NCI-H1417 treated with DMSO at 0.1 percent for 48 hours (cell line): ENCODE measurements at regions not wholly inside any gene's neighbourhood (a gene's known extent, or its start where the extent isn't known, plus 50 kb on each side); places are given as distances from the start of the nearest gene placed in this dataset.
"Not testable (repeated sequence)": the region's sequence is repeated elsewhere in the genome, so short reads cannot be mapped to it uniquely, and the experiment has no call there.

Source experiments
- DNase-seq: peaks from one replicate; lab custom pipeline; 2025; lab: John Stamatoyannopoulos, UW

- no peak for DNase-seq
Measured at GRCh38 chr1:115453666-115454065, 115.6 kb upstream of the NGF start.

GRCh38 chr1:115452600-115453329, 114.7 kb upstream of the NGF start:
- DNase-seq: no peak

DNA sequence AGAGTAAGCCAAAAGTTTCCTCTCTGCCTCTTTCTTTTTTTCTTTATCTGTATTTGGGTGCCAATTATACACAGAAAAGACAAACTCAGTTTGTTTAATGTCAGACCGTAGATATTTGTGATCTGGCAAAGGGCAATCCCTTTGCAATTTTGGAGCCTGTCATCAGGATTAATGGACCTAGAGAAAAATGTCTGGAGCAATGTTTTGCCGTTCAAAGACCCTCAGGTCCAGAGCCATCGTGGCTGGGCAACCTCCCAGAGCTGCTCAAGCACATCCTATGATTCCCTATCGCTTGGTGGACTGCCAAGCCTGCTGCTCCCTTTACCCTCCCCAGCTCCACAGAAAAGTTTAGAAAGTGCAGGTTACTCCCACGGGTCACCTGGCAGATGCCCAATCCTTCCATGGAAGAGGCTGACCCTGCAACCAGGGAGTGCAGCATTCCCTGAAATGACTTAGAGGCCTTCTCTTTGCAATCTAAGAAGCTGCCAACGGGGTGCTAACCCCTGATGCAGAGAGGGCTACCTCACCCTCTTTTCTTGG, 112.5 kb upstream of the NGF start:
- no peak for DNase-seq

DNA sequence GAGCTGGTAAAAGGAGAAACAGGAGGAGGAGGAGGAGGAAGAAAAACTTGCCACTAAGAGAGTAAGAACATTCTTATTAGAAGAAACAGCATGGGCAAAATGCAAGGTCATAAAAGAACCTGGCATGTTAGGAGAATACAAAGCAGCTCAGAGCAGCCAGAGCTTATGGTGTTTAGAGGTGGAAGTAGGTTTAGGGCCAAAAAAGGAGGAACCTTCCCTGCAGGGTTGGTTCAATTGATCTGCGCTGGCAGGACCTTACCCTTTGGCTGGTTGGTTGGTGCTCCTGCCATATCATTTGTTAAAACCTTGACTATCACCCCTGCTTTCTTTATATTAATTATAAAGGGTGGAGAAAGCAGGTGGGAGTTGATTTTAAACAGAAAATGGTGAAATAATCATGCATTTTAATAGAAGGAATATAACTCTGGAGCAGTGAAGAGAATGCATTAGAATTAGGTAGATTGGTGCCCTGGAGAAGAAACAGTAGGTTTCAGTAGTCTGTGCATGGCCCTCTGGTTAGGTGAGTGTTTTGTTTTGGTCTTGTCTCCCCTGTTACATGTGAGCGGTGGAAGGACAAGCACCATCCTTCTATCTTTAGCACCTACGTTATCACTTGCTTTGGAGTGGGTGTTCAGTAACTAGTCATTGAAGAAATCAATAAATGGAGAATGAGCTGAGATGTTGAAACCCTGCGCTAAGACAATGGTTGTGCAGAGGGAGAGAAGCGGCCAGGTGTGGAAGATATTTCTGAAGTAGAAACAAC, 110.4 kb upstream of the NGF start:
- no peak for DNase-seq

- DNase-seq: no peak
Measured at GRCh38 chr1:115447672-115448071, 109.6 kb upstream of the NGF start.

- no peak for DNase-seq
Measured at GRCh38 chr1:115445090-115445489, 107.0 kb upstream of the NGF start.

GRCh38 chr1:115440733-115441132, 102.7 kb upstream of the NGF start:
- no peak for DNase-seq

DNA sequence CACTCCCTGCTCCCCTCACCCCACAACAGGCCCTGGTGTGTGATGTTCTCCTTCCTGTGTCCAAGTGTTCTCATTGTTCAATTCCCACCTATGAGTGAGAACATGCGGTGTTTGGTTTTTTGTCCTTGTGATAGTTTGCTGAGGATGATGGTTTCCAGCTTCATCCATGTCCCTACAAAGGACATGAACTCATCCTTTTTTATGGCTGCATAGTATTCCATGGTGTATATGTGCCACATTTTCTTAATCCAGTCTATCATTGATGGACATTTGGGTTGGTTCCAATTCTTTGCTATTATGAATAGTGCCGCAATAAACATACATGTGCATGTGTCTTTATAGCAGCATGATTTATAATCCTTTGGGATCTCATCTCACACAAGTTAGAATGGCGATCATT, 101.5 kb upstream of the NGF start:
- DNase-seq: not testable (repeated sequence)

DNA sequence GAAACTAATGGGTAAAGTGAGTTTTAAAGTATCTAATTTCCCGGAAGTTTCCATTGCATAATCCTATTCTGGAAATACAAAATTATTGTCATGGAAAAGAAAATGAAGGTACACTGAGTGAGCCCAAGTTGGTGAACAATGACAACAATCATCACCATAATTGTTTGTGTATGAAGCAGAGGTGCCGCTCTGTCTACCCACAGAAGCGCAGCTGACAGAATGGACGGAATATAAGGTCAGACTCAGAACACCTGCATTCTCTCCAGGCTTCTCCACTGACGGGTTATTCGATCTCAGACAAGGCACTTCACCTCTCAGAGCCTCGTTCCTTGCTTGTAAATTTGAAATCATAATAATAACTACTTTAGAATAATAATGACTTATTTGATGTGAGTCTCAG, 99.1 kb upstream of the NGF start:
- DNase-seq: peak; percentile 83

DNA sequence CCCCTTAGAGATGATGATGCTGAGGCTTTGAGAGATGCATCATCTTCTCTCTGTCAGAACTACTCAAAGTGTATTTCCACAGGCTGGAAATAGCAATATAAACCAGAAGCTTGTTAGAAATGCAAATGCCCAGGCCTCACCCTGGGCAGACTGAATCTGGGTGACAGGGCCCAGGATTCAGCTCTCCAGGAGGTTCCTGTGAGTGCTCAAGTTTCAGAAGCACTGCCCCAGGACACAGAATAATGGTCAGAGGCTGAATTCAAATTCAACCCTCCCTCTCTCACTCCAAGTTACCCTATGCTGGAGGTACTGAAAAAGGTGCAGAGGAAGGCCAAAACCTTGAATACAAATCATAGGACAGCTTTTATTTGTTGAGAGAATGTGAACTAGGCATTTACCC, 98.5 kb upstream of the NGF start:
- no peak for DNase-seq

DNA sequence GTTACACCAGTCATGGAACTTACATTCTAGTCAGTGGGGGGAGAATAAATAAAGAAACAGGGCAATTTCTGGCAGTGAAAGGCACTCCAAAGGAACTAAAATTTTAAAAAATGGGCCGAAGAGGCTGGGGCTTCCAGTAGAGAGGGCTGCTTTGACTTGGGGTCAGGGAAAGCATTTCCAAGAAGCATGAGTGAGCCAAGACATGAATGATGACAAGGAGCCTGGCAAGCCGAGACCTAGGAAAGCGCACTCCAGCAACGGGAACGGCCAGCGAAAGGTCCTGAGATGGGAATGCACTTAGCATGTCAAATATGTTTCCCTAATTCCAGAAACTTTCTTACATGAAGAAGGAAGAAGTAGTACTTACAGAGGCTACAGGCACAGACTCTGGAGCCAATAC, 95.4 kb upstream of the NGF start:
- DNase-seq: no peak

GRCh38 chr1:115432061-115432460, 94.0 kb upstream of the NGF start:
- no peak for DNase-seq

GRCh38 chr1:115430441-115431158, 92.6 kb upstream of the NGF start:
- no peak for DNase-seq

DNA sequence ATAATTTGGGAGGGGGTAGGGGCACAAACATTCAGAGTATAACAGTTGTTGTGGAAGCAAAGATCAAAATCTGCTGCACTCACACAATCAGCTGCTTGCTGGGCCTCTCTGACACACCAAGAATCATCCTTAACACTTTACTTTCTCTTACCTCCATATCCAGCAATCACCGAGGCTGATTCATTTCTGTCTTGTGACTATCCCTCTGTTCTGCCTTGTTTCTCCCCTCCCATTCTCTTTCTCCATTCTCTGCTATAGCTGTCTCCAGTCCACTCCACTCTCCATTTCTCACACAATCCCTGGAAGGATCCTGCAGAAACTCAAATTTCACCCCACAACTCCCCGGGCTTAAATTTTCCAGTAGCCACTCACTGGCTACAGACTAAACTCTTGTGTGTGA, 91.8 kb upstream of the NGF start:
- no peak for DNase-seq

GRCh38 chr1:115429241-115429640, 91.2 kb upstream of the NGF start:
- DNase-seq: no peak

- no peak for DNase-seq
Measured at GRCh38 chr1:115428676-115429075, 90.6 kb upstream of the NGF start.

DNA sequence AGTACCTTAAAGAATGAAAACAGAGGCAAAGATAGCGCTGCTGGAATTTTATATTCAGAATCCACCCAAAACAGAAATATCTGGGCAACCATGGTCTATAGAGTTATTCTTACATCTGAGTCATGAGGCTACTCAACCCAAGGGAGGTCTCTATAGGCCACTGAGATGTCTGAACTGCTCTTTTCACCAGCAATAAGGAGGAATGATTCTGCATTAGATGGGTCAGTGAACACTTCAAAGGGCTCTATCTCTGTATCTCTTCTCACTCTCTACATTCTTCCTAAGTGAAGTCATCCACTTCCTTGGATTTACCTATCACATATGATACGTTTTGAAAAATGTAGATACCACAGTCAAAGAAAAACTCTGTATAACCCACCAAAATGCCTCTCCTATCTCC, 90.2 kb upstream of the NGF start:
- no peak for DNase-seq

GRCh38 chr1:115426956-115427355, 88.9 kb upstream of the NGF start:
- DNase-seq: no peak

DNA sequence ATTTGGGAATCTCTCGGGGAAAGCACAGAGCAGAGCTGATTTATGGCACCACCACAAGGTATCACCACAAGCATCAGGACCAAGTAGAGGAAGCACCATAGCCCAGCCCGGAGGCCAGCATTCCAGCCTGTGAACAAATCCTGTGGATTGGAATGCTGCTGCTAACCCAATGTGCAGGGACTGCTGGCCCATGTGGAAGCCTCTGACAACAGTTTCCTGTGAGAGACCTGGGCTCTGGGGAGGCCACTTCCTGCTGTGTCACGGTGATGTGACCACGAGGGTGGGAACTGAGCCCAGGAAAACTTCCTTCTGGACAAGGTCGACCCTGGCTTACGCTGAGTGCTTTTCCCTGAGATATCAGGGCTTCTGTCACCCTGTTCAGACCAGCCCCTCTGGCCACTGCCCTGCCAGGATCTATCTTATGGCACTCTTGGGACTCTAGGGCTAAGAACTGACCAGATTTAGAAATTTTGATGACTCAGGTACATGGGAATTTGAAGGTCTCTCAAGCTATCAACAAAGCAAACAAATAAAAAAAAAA, 88.3 kb upstream of the NGF start:
- no peak for DNase-seq

- no peak for DNase-seq
Measured at GRCh38 chr1:115425442-115425841, 87.4 kb upstream of the NGF start.

DNA sequence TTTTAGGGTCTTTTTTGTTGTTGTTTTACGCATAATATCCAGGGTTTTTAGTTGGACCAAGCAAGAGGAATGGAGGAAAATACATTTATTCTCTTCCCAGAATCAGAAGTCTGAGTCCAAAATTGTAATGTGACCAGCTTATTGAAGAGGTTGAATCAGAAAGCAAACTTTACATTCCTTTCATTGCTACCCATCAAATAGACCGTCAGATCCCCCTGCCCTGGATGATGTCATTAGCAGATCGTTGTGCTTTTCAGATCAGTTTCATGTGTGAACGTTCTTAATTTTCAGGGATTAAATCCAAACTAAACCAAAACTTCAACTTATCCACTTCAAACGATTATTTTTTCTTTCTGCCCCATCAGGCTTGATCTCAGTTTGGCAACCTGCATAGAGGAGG, 85.7 kb upstream of the NGF start:
- DNase-seq: no peak

DNA sequence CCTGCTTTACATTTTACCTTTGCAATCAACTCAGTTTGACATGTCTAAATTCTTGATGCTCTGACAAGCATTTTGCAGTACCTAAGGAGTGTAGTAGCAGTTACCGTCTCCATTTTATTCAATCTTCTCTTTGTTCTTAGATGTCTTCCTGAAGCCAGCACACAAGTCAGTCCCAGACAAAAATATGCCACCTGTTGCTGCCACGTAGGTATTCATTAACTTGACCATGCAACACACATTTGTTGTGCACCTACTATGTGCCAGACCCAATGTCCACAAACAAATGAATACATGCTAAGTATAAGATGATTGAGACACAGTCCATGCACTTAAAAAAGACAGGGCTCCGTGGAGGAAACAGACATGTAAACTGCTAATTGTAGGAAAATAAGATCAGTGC, 81.5 kb upstream of the NGF start:
- no peak for DNase-seq

- no peak for DNase-seq
Measured at GRCh38 chr1:115413621-115414020, 75.6 kb upstream of the NGF start.
